Lower leg skin (tissue), 3 donors: ENCODE measurements at regions not wholly inside any gene's neighbourhood (a gene's known extent, or its start where the extent isn't known, plus 50 kb on each side); places are given as distances from the start of the nearest gene placed in this dataset.

Experiments used
- CTCF ChIP-seq, 3 donors: fragments of 450-650 bp; IDR thresholded peaks; one replicate each; pipeline ENCODE4 v1.5.1; 2016; ENCODE audit warnings: antibody characterized with exemption in 3 of 3, mild to moderate bottlenecking in 3 of 3, moderate library complexity in 2 of 3
- POLR2A ChIP-seq, 2 donors: fragments of 450-650 bp; IDR thresholded peaks; one replicate each; pipeline ENCODE4 v1.6.1; 2016 to 2017; ENCODE audit warnings: antibody characterized with exemption in 2 of 2, mild to moderate bottlenecking in 1 of 2, moderate library complexity in 1 of 2

GRCh38 chr16:14368399-14368798, 261.7 kb downstream of the PARN start:
- TF ChIP-seq CTCF (IDR thresholded peaks at IDR 0.05) (no peak), POLR2A (IDR thresholded peaks at IDR 0.05) (no peak)
